GM11168 (cell line): ENCODE measurements at regions not wholly inside any gene's neighbourhood (a gene's known extent, or its start where the extent isn't known, plus 50 kb on each side); places are given as distances from the start of the nearest gene placed in this dataset.
"Not testable (repeated sequence)": the region's sequence is repeated elsewhere in the genome, so short reads cannot be mapped to it uniquely, and the experiment has no call there.

Source experiments
- in situ Hi-C: fragments of 300-500 bp; cut with MboI; formaldehyde crosslinking; loops from one replicate; pipeline ENCODE4 v1.12.0; 2022; ENCODE audit warnings: low sequenced_read_pairs; ENCODE audit not compliant: unreplicated experiment

DNA sequence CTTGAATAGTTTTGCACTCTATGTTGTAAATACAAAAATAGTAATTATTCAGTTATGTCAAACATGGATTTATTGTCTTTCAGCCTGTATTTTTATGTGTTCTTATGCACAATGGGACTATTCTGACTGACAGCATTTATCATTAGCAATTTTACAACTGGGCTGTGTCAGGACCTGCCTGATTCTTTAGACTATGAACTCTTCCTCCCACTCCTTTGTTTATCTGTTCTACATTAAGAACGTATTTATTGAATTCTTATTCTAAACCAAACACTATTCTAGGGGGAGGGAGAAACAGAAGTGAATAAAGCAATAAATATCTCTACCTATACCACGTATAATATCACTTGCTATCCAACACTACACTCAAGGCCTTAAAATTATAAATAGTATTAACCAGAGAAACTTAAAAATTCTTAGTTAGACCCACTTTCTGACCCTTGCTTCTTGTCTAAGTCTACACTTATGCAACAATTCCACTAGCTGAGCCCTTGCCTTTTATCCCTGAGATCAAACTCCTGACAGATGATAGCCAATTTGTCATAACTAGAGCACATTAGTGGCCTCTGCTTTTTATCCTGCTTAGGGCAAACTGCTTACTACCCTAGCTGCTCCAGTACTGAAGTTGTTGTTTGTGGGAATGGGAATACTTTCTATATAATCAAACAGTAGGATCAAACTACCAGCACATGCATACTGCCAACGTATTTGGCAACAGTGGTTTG, 494.3 kb downstream of the BRINP3 start:
- in situ Hi-C loops: no loop called here

DNA sequence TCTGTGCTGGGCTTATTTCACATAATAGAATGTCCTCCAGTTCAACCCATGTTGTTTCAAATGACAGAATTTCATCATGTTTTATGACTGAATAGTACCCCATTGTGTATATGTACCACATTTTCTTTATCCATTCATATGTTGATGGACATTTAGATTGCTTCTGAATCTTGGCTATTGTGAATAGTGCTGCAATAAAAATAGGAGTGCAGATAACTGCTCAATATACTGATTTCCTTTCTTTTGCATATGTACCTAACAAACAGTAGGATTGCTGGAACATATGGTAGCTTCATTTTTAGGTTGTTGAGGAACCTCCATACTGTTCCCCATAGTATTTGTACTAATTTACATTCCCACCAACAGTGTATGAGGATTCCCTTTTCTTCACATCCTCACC, 491.1 kb downstream of the BRINP3 start:
- in situ Hi-C loops: no loop called here

DNA sequence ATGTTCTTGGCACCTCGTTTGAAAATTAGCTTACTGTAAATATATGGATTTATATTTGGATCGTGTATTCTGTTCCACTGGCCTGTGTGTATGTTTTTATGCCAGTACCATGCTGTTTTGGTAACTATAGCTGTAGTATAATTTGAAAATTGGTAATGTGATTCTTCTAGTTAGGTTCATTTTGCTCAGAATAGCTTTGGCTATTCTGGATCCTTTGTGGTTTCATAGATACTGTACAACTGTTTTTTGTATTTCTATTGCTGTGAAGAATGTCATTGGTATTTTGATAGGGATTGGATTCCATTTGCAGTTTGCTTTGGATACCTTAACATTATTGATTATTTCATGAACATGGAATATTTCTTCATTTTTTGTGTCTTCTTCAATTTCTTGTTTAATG, 490.2 kb downstream of the BRINP3 start:
- in situ Hi-C loops: no loop called here

DNA sequence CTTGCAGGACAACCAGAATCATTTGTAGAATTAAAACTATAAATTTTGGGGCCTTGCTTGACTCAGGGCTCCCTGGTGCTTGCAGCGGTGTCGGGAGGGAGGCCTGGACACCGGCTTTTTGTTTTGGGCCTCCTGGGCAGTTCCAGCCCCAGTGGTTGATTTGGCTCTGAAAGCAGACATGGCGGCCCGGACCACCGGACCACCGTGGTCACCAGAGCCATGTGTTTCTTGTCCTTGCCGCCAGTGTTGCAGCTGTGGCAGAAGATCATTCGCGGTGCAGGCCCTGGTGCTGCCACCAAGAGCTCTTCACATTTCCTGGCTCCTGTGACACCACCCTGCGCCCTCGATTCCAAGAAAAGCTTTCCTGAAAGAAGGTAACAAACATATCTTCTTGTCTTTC, 484.8 kb downstream of the BRINP3 start:
- in situ Hi-C loops: no loop called here

DNA sequence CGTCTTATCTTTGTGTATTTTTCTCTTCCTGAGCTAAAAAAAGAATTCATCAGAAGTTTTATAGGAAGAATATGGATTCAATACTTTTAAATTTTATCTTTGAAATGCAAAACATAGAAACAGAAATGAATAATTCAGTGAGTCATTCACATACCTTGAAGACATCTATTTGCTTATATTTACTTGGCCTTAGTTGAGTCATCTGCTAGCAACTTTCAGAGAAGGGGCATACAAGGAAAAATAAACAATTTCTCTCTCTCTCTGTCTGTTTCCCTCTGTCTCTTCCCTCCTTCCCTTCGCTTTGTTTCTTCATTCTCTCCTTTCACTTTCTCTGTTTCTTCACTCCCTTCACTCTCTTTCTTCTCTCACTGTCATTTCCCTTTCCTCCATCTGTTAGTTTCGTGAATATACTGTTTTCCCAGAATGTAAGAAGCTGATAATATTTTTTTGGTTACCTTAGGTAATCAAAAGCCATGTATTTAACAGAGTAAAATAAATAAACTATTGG, 477.2 kb downstream of the BRINP3 start:
- in situ Hi-C loops: no loop called here

DNA sequence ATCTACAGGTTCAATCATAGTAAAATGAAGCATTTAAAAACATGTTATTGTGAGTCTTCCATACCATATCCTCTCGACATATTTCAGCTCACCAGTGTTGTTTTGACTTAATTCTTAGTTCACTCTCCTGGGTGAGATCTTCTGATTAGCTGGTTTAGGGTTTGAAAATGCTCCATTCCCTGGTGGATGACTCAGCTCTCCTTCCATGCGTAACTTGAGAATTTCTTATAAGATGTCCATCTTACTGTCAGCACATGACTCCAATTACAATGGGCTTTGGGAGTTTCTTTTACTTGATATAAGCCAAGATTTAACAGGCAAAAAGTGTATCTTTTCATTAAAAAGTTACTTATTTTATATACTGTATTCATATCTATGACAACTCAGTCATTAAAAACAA, 476.5 kb downstream of the BRINP3 start:
- in situ Hi-C loops: no loop called here

DNA sequence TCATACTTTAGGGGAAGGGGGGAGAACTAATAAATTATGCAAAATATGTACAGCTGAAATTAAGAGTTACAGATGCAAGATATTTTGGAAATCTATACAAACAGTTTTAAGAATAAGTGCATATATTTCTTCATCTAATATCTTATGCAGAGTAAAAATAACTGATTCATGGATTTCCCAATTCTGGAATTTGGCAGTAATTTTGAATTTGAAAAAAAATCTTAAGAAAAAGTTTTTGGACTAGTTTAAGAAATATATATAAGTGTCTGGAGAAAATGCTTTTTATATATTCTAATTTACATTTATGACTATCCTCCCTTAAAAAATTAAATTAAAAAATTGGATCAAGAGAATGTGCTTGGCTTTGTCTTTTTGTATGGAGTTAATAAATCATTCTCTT, 474.3 kb downstream of the BRINP3 start:
- in situ Hi-C loops: no loop called here

DNA sequence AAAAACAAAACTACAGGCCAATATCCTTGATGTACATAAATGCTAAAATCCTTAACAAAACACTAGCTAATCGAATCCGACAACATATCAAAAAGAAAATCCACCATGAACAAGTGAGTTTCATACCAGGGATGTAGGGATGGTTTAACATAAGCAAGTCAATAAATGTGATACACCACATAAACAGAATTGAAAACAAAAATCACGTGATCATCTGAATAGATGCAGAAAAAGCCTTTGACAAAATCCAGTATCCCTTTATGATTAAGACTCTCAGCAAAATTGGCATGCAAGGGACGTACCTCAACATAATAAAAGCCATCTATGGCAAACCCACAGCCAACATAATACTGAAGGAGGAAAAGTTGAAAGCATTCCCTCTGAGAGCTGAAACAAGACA, 466.1 kb downstream of the BRINP3 start:
- in situ Hi-C loops: no loop called here

DNA sequence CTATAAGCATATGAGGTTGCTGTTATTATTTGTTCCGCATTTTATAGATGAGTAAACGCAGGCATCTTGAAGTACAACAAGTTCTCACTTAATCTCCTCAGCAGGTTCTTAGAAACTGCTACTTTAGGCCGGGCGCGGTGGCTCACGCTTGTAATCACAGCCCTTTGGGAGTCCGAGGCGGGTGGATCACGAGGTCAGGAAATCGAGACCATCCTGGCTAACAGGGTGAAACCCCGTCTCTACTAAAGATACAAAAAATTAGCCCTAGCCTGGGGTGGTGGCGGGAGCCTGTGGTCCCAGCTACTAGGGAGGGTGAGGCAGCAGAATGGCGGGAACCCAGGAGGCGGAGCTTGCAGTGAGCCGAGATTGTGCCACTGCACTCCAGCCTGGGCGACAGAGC, 458.5 kb downstream of the BRINP3 start:
- in situ Hi-C loops: not testable (repeated sequence)

DNA sequence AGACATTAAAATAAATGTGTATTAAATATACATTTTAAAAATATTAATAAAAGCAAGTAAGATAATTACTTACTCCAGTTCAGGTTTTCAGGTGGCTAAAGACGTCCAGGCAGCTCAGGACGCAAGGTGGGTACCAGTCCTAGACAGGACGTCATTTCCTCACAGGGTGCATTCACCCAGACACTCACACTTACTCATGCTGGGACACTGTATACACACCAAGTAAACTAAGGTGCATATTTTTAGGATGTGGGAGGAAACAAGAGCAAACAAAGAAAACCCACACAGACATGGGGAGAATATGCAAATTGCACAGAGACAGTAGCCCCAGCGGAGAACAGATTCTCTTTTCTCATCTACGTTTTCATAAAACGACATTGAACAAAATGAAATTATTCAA, 457.9 kb downstream of the BRINP3 start:
- in situ Hi-C loops: no loop called here

DNA sequence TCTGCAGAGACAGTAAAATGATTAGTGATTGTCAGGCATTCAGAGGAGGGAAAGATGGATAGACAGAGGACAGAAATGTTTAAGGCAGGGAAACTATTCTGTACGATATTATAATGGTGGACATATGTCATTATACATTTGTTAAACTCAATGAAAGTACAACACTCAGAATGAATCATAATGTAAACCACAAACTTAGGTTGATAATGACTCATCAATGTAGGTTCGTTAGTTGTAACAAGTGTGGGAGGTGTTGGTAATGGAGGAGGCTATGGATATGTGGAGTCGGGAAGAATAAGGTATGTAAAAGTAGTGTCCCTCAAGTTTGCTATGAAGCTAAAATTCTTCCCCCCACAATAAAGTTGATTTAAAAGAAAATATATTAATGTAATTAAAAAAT, 455.0 kb downstream of the BRINP3 start:
- in situ Hi-C loops: no loop called here

DNA sequence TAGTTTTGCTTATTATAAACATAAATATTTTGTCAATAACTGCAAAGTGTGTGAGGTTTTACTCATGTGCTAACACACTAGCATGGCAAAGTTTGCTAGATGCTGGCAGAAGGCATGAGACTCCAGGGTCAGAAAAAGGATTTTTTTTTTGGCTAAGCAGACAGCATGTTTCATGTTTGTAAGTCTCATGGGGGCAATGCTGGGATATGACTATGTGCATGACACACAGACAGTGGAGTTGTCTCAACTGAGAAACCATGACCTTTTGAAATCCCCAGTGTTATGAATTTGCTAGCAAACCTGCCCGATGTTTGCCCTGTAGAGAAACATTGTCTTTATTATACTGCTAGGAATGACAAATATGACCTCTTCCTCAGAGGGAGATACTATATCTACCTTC, 448.2 kb downstream of the BRINP3 start:
- in situ Hi-C loops: no loop called here

DNA sequence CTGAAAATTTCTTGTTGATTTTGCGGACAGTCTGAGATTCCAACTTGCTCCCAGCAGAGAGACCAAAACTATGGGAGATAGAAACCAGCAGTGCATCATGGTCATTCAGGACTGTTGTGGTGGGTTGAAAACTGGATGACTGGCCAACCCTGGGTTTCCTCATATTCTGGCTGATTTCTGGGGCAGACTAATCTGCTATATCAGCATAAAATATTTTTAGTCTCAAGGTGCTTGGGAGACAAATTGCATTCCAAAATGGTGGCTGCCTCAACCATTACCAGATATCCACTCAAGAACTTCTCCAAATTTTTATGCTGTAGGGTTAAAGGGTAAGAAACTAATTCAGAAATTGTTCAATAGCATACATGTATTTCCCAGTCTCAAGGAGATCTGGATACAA, 434.0 kb downstream of the BRINP3 start:
- in situ Hi-C loops: no loop called here

DNA sequence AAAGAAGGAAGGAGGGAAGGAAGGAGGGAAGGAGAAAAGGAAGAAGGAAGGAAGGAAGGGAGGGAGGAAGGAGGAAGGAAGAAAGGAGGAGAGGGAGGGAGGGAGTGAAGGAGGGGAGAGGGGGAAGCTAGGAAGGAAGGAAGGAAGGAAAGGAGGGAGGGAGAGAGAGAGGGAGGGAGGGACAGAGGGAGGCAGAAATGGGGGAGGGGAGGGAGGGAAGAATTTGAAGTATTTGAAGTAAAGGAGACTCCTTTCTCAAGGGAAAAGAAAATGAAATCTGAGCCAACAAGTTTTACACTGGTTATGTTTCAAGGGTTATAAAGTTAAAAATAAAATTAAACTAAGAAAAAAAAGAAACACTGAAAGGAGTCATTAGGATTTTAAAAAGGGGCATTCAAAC, 431.4 kb downstream of the BRINP3 start:
- in situ Hi-C loops: no loop called here
